H1 (cell line): ENCODE measurements at regions not wholly inside any gene's neighbourhood (a gene's known extent, or its start where the extent isn't known, plus 50 kb on each side); places are given as distances from the start of the nearest gene placed in this dataset.

Experiments
- CTCF ChIA-PET: fragments of 300-600 bp; sonication (Branson Sonifier 250); formaldehyde crosslinking; loops from one replicate; lab custom pipeline; 2021; ENCODE audit not compliant: partially characterized antibody; lab: Charles Lee
- POLR2A ChIA-PET: fragments of 300-600 bp; sonication (Branson Sonifier 250); formaldehyde crosslinking; loops from one replicate; lab custom pipeline; 2021; ENCODE audit warnings: inconsistent platforms; ENCODE audit not compliant: partially characterized antibody; lab: Charles Lee
- DNase-seq, 2 experiments: peaks; one replicate each; pipeline versions ENCODE4 v3.0.0 to v3.0.0-alpha.2; 2010 to 2022; ENCODE audit warnings: low spot score in 2 of 2, low read depth in 1 of 2, mixed read lengths in 1 of 2
- FAIRE-seq: peaks from 2 replicates; lab custom pipeline; 2011; peaks lifted over from hg19 to GRCh38; lab: Jason Lieb, UNC
- H2AFZ ChIP-seq: 2 replicates; pipeline ENCODE4 v1.8.1; 2012; ENCODE audit warnings: low read length, inconsistent platforms
- H2AK5ac ChIP-seq: 2 replicates; pipeline ENCODE4 v1.6.1; 2013; ENCODE audit warnings: low read depth, low read length
- H2BK120ac ChIP-seq: replicated peaks from 2 replicates; pipeline ENCODE3; 2013; ENCODE audit warnings: low read depth, low read length, inconsistent platforms
- H2BK12ac ChIP-seq: 2 replicates; pipeline ENCODE4 v1.6.1; 2013; ENCODE audit warnings: low read depth, low read length
- H2BK15ac ChIP-seq: 2 replicates; pipeline ENCODE4 v1.6.1; 2013; ENCODE audit warnings: low read length
- H2BK20ac ChIP-seq: 2 replicates; pipeline ENCODE4 v1.6.1; 2013; ENCODE audit warnings: low read length
- H2BK5ac ChIP-seq: 2 replicates; pipeline ENCODE4 v1.6.1; 2013; ENCODE audit warnings: low read depth, low read length
- H3K14ac ChIP-seq: 2 replicates; pipeline ENCODE4 v1.6.1; 2013; ENCODE audit warnings: inconsistent platforms; ENCODE audit not compliant: insufficient read length
- H3K18ac ChIP-seq: 2 replicates; pipeline ENCODE4 v1.6.1; 2013; ENCODE audit warnings: low read length; ENCODE audit errors: extremely low read depth
- H3K23ac ChIP-seq: 2 replicates; pipeline ENCODE4 v1.6.1; 2013; ENCODE audit warnings: inconsistent platforms; ENCODE audit not compliant: insufficient read length
- H3K23me2 ChIP-seq: 2 replicates; pipeline ENCODE4 v1.6.1; 2013; ENCODE audit warnings: low read depth, low read length
- H3K27ac ChIP-seq: 2 replicates; pipeline ENCODE4 v1.6.1; 2011; ENCODE audit warnings: low read depth, low read length, inconsistent platforms
- H3K27me3 ChIP-seq, 4 experiments: replicated peaks in 1 of 4; 1 replicate in 1 of 4; 2 replicates in 3 of 4; pipeline versions ENCODE4 v1.6.1 to v1.8.1; 2011 to 2013; ENCODE audit warnings: low read length in 3 of 4, mild to moderate bottlenecking in 3 of 4, inconsistent platforms in 2 of 4, mixed read lengths in 2 of 4, moderate library complexity in 1 of 4; ENCODE audit not compliant: control insufficient read depth in 3 of 4, insufficient read depth in 3 of 4; ENCODE audit errors: extremely low read depth in 1 of 4
- H3K36me3 ChIP-seq, 4 experiments: 2 replicates each; pipeline versions ENCODE4 v1.6.1 to v1.8.1; 2011 to 2013; ENCODE audit warnings: mild to moderate bottlenecking in 4 of 4, low read length in 3 of 4, moderate library complexity in 2 of 4, control low read depth in 1 of 4, inconsistent platforms in 1 of 4; ENCODE audit not compliant: insufficient read depth in 4 of 4, control insufficient read depth in 2 of 4
- H3K4ac ChIP-seq: replicated peaks from 2 replicates; pipeline ENCODE3; 2013; ENCODE audit warnings: low read length, low read depth, mixed read lengths, inconsistent platforms; ENCODE audit not compliant: insufficient read length
- H3K4me1 ChIP-seq, 4 experiments: replicated peaks in 1 of 4; 1 replicate in 1 of 4; 2 replicates in 3 of 4; pipeline versions ENCODE4 v1.6.1 to v1.8.1; 2011 to 2013; ENCODE audit warnings: low read length in 3 of 4, inconsistent platforms in 2 of 4, mixed read lengths in 1 of 4; ENCODE audit not compliant: insufficient read depth in 4 of 4, control insufficient read depth in 3 of 4
- H3K4me2 ChIP-seq, 2 experiments: 2 replicates each; pipeline versions ENCODE4 v1.6.1 to v1.8.1; 2011 to 2013; ENCODE audit warnings: low read depth in 2 of 2, low read length in 2 of 2, control low read depth in 1 of 2, inconsistent platforms in 1 of 2, mild to moderate bottlenecking in 1 of 2; ENCODE audit not compliant: insufficient read depth in 1 of 2
- H3K4me3 ChIP-seq, 4 experiments: fragments of 200-600, 300-600 bp in 1 of 4; sonication (generic), shearing (Covaris generic), sonication (Bioruptor Twin) in 1 of 4; 2 replicates each; pipeline versions ENCODE4 v1.5.1 to v1.8.1; 2011 to 2016; ENCODE audit warnings: low read length in 4 of 4, low read depth in 3 of 4, control low read depth in 2 of 4, inconsistent platforms in 2 of 4, mild to moderate bottlenecking in 2 of 4, mixed read lengths in 1 of 4, moderate library complexity in 1 of 4; ENCODE audit not compliant: insufficient read depth in 2 of 4; ENCODE audit errors: extremely low read depth in 1 of 4
- H3K56ac ChIP-seq: replicated peaks from 2 replicates; pipeline ENCODE3; 2013; ENCODE audit warnings: low read depth, mild to moderate bottlenecking, mixed read lengths, low read length, inconsistent platforms; ENCODE audit not compliant: insufficient read length
- H3K79me1 ChIP-seq: 2 replicates; pipeline ENCODE4 v1.6.1; 2013; ENCODE audit warnings: low read depth, low read length, control low read depth
- H3K79me2 ChIP-seq, 2 experiments: 2 replicates each; pipeline versions ENCODE4 v1.6.1 to v1.8.1; 2012 to 2013; ENCODE audit warnings: low read length in 2 of 2, mild to moderate bottlenecking in 2 of 2, inconsistent platforms in 1 of 2; ENCODE audit not compliant: insufficient read depth in 2 of 2, control insufficient read depth in 1 of 2
- H3K9ac ChIP-seq, 4 experiments: replicated peaks in 1 of 4; 1 replicate in 1 of 4; 2 replicates in 3 of 4; pipeline versions ENCODE4 v1.6.1 to v1.8.1; 2011 to 2013; ENCODE audit warnings: low read depth in 3 of 4, low read length in 3 of 4, control low read depth in 2 of 4, mild to moderate bottlenecking in 2 of 4, moderate library complexity in 2 of 4, inconsistent platforms in 1 of 4; ENCODE audit errors: extremely low read depth in 1 of 4
- H3K9me3 ChIP-seq, 2 experiments: 2 replicates each; pipeline versions ENCODE4 v1.6.1 to v1.8.1; 2012 to 2013; ENCODE audit warnings: mild to moderate bottlenecking in 2 of 2, moderate library complexity in 2 of 2, control low read depth in 1 of 2, inconsistent platforms in 1 of 2, low read depth in 1 of 2, low read length in 1 of 2, mixed read lengths in 1 of 2; ENCODE audit not compliant: insufficient read depth in 2 of 2
- H4K20me1 ChIP-seq, 2 experiments: replicated peaks in 1 of 2; 2 replicates each; pipeline versions ENCODE3 to v1.8.1; 2011 to 2013; ENCODE audit warnings: inconsistent platforms in 2 of 2, low read length in 2 of 2, mild to moderate bottlenecking in 1 of 2; ENCODE audit not compliant: insufficient read depth in 2 of 2, control insufficient read depth in 1 of 2
- H4K5ac ChIP-seq: 2 replicates; pipeline ENCODE4 v1.6.1; 2013; ENCODE audit warnings: low read length, low read depth, mixed read lengths, inconsistent platforms; ENCODE audit not compliant: insufficient read length
- H4K8ac ChIP-seq: 2 replicates; pipeline ENCODE4 v1.8.0; 2013; ENCODE audit warnings: mild to moderate bottlenecking, moderate library complexity, low read length, inconsistent platforms; ENCODE audit not compliant: insufficient read depth; ENCODE audit errors: extremely low read depth
- H4K91ac ChIP-seq: replicated peaks from 2 replicates; pipeline ENCODE3; 2013; ENCODE audit warnings: low read length, mixed read lengths, inconsistent platforms; ENCODE audit not compliant: insufficient read length
- BRCA1 ChIP-seq: IDR thresholded peaks from 2 replicates; pipeline ENCODE4 v1.6.1; 2012; ENCODE audit warnings: low read depth, low read length, improper control_type of control experiment
- EP300 ChIP-seq, 2 experiments: IDR thresholded peaks; 1 replicate in 1 of 2; 2 replicates in 1 of 2; pipeline ENCODE4 v1.6.1; 2011 to 2012; ENCODE audit warnings: low read depth in 2 of 2, low read length in 2 of 2, mild to moderate bottlenecking in 2 of 2, borderline replicate concordance in 1 of 2, inconsistent platforms in 1 of 2, moderate library complexity in 1 of 2
- GTF2F1 ChIP-seq: IDR thresholded peaks from 2 replicates; pipeline ENCODE4 v1.6.1; 2012; ENCODE audit warnings: low read depth, low read length, improper control_type of control experiment, borderline replicate concordance
- JUN ChIP-seq: IDR thresholded peaks from 2 replicates; pipeline ENCODE4 v1.6.1; 2011; ENCODE audit warnings: low read depth, mild to moderate bottlenecking, improper control_type of control experiment, low read length
- JUND ChIP-seq: IDR thresholded peaks from 2 replicates; pipeline ENCODE4 v1.6.1; 2011; ENCODE audit warnings: mild to moderate bottlenecking, improper control_type of control experiment, low read length
- MAFK ChIP-seq: IDR thresholded peaks from 2 replicates; pipeline ENCODE4 v1.6.1; 2012; ENCODE audit warnings: low read depth, mild to moderate bottlenecking, improper control_type of control experiment, low read length
- RNF2 ChIP-seq: fragments of 200-900, 300-1000 bp; sonication (generic); IDR thresholded peaks from 2 replicates; pipeline ENCODE4 v1.7.1; 2016; ENCODE audit warnings: borderline replicate concordance, low read depth, mild to moderate bottlenecking, antibody characterized with exemption, low read length; ENCODE audit not compliant: poor library complexity, severe bottlenecking; ENCODE audit errors: missing control alignments
- RXRA ChIP-seq: IDR thresholded peaks from 2 replicates; pipeline ENCODE4 v1.6.1; 2011; ENCODE audit warnings: low read depth, mild to moderate bottlenecking, low read length, moderate library complexity; ENCODE audit not compliant: insufficient read depth
- SIRT6 ChIP-seq: IDR thresholded peaks from one replicate; pipeline ENCODE4 v1.7.1; 2012; ENCODE audit warnings: low read length, inconsistent platforms
- WGBS, 2 experiments: shearing (Covaris generic) in 1 of 2; methylation state at CpG; one replicate each; pipeline versions ENCODE4 v1.1.6 to v1.1.7; 2013 to 2015; ENCODE audit warnings: low lambda C conversion rate in 2 of 2, mixed read lengths in 2 of 2, inconsistent platforms in 1 of 2, low coverage in 1 of 2, missing lambda C conversion rate in 1 of 2; ENCODE audit not compliant: insufficient replicate concordance in 2 of 2, insufficient coverage in 1 of 2, insufficient read length in 1 of 2; ENCODE audit errors: extremely low coverage in 1 of 2, missing lambda C conversion rate in 1 of 2; 5-methylcytosine and 5-hydroxymethylcytosine counted together
- TF ChIP-seq, protein P1 (sequence below): IDR thresholded peaks from 2 replicates; pipeline ENCODE4 v1.6.1; 2011; ENCODE audit warnings: low read depth, mild to moderate bottlenecking, low read length; ENCODE audit not compliant: insufficient read depth
- TF ChIP-seq, protein P2 (sequence below), 3 experiments: IDR thresholded peaks; 1 replicate in 2 of 3; 2 replicates in 1 of 3; pipeline versions ENCODE4 v1.5.1 to v1.6.1; 2011; ENCODE audit warnings: low read length in 3 of 3, mild to moderate bottlenecking in 3 of 3, inconsistent platforms in 2 of 3, low read depth in 1 of 3, moderate library complexity in 1 of 3; ENCODE audit not compliant: insufficient read depth in 1 of 3; ENCODE audit errors: control extremely low read depth in 1 of 3

DNA sequence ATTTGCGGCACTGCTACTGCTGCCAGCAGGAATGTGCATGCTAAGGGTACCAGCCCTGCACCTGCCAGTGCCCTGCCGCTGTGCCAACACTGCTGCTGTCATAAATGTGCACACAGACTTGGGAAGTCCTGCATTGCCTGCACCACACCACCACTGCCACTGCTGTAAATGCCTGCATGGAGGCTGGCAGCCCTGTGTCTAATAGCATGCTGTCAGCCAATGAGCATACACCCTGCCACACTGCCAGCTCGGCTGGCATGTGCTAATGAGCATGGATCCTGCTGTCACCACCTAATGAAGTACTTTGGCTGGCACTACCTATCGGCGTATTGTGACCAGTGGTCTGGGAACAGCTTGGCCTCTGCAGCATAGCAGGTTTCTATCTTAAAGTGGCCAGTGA, 981.8 kb upstream of the GBE1 start:
- Histone ChIP-seq H3K36me3 (no peaks in the 10 kb centered on the region), H2BK12ac (no peak overlapping the region; the same call in 1 of the 2 replicates), H4K5ac (no peak overlapping the region), H2BK5ac (no peak overlapping the region), H3K4ac (no peak overlapping the region), H3K14ac (no peak overlapping the region), H2BK120ac (no peak overlapping the region), H3K79me2 (no peaks in the 10 kb centered on the region), H3K23me2 (no peaks in the 10 kb centered on the region), H4K8ac (no peak overlapping the region), H2BK15ac (no peak overlapping the region), H2AK5ac (no peak overlapping the region), H3K4me2 (no peak overlapping the region), H2BK20ac (no peak overlapping the region), H3K4me3 (no peak overlapping the region), H3K27ac (no peak overlapping the region), H3K23ac (no peak overlapping the region), H2AFZ (no peak overlapping the region; the same call in 1 of the 2 replicates), H3K18ac (no peak overlapping the region), H4K20me1 (no peaks in the 10 kb centered on the region), H3K9ac (no peak overlapping the region), H3K79me1 (no peaks in the 10 kb centered on the region), H4K91ac (no peak overlapping the region), H3K4me1 (peaks cover 0 to 5% (median 0%) of the 10 kb centered on the region in 4 experiments; a peak in 1 of 7 replicates), H3K9me3 (no peaks in the 10 kb centered on the region), H3K27me3 (no peaks in the 10 kb centered on the region), H3K56ac (no peak overlapping the region)
- POLR2A ChIA-PET: no interaction called here
- 93% methylated on average over 5 of the region's 5 CpGs; no CpG with 5 or more reads in 1 of the 2 experiments for WGBS, 2 experiments
- no peak for DNase-seq
- CTCF ChIA-PET: no interaction called here
- no peak for FAIRE-seq
- TF ChIP-seq, protein P1, sequence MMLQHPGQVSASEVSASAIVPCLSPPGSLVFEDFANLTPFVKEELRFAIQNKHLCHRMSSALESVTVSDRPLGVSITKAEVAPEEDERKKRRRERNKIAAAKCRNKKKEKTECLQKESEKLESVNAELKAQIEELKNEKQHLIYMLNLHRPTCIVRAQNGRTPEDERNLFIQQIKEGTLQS: no peak
- TF ChIP-seq JUND (no peak), EP300 (IDR thresholded peaks at IDR 0.05; ENCODE audit: borderline replicate concordance in 1 of 2, low read depth in 2 of 2, low read length in 2 of 2) (no peak), SIRT6 (no peak), JUN (no peak), RNF2 (no peak), MAFK (no peak), RXRA (no peak), GTF2F1 (no peak), BRCA1 (no peak)
- TF ChIP-seq, protein P2, sequence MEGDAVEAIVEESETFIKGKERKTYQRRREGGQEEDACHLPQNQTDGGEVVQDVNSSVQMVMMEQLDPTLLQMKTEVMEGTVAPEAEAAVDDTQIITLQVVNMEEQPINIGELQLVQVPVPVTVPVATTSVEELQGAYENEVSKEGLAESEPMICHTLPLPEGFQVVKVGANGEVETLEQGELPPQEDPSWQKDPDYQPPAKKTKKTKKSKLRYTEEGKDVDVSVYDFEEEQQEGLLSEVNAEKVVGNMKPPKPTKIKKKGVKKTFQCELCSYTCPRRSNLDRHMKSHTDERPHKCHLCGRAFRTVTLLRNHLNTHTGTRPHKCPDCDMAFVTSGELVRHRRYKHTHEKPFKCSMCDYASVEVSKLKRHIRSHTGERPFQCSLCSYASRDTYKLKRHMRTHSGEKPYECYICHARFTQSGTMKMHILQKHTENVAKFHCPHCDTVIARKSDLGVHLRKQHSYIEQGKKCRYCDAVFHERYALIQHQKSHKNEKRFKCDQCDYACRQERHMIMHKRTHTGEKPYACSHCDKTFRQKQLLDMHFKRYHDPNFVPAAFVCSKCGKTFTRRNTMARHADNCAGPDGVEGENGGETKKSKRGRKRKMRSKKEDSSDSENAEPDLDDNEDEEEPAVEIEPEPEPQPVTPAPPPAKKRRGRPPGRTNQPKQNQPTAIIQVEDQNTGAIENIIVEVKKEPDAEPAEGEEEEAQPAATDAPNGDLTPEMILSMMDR (IDR thresholded peaks at IDR 0.05; ENCODE audit: control extremely low read depth in 1 of 3, insufficient read depth in 1 of 3, low read depth in 1 of 3, low read length in 3 of 3): no peak
